GM10248 (cell line): ENCODE measurements at regions not wholly inside any gene's neighbourhood (a gene's known extent, or its start where the extent isn't known, plus 50 kb on each side); places are given as distances from the start of the nearest gene placed in this dataset.

Source experiments
- CTCF ChIA-PET: fragments of 300-600 bp; sonication (Branson Sonifier 250); formaldehyde crosslinking; extraction: SDS; loops from one replicate; lab custom pipeline; 2021; ENCODE audit warnings: antibody characterized with exemption; lab: Yijun Ruan, JAX
- POLR2A ChIA-PET: fragments of 350-650 bp; sonication (Branson Sonifier 250); formaldehyde crosslinking; extraction: SDS; loops from one replicate; lab custom pipeline; 2020; ENCODE audit warnings: antibody characterized with exemption; lab: Yijun Ruan, JAX
- DNase-seq: peaks from one replicate; pipeline ENCODE4 v3.0.0; 2012; ENCODE audit errors: extremely low spot score
- CTCF ChIP-seq: IDR thresholded peaks from 2 replicates; pipeline ENCODE4 v1.5.1; 2012; ENCODE audit warnings: mild to moderate bottlenecking, low read depth; ENCODE audit errors: extremely low read depth, missing control alignments, control extremely low read depth

GRCh38 chr20:11651138-11651537, 266.6 kb upstream of the BTBD3 start:
- ChIA-PET POLR2A (no interaction called here), CTCF (no interaction called here)
- no peak for DNase-seq
- no peak for TF ChIP-seq CTCF

- no peak for TF ChIP-seq CTCF
- ChIA-PET POLR2A (no interaction called here), CTCF (no interaction called here)
- DNase-seq: no peak
Observed at GRCh38 chr20:11651647-11652046, 266.0 kb upstream of the BTBD3 start.

- no peak for DNase-seq
- ChIA-PET CTCF (no interaction called here), POLR2A (no interaction called here)
- no peak for TF ChIP-seq CTCF
Observed at GRCh38 chr20:11652128-11652527, 265.6 kb upstream of the BTBD3 start.

GRCh38 chr20:11654766-11655165, 262.9 kb upstream of the BTBD3 start:
- CTCF ChIA-PET: no interaction called here
- POLR2A ChIA-PET: no interaction called here
- no peak for TF ChIP-seq CTCF
- DNase-seq: no peak

- POLR2A ChIA-PET: no interaction called here
- CTCF ChIA-PET: no interaction called here
- DNase-seq: no peak
- no peak for TF ChIP-seq CTCF
Observed at GRCh38 chr20:11660673-11661072, 257.0 kb upstream of the BTBD3 start.

GRCh38 chr20:11671015-11671511, 246.6 kb upstream of the BTBD3 start:
- DNase-seq: no peak
- ChIA-PET CTCF (no interaction called here), POLR2A (no interaction called here)
- no peak for TF ChIP-seq CTCF

GRCh38 chr20:11672959-11673358, 244.7 kb upstream of the BTBD3 start:
- POLR2A ChIA-PET: no interaction called here
- no peak for DNase-seq
- CTCF ChIA-PET: no interaction called here
- no peak for TF ChIP-seq CTCF
